Mammary epithelial cell (primary cell): ENCODE measurements at regions not wholly inside any gene's neighbourhood (a gene's known extent, or its start where the extent isn't known, plus 50 kb on each side); places are given as distances from the start of the nearest gene placed in this dataset.

Experiments used
- CTCF ChIP-seq, 2 donors: IDR thresholded peaks in 1 of 2; conservative IDR thresholded peaks in 1 of 2; 2 replicates each; pipeline ENCODE4 v1.5.1; 2011 to 2012; ENCODE audit warnings: inconsistent platforms in 2 of 2, low read length in 2 of 2, mild to moderate bottlenecking in 2 of 2, control low read depth in 1 of 2, low read depth in 1 of 2; ENCODE audit not compliant: insufficient read depth in 1 of 2; ENCODE audit errors: extremely low read depth in 1 of 2
- EZH2 ChIP-seq: IDR thresholded peaks from 2 replicates; pipeline ENCODE4 v1.6.1; 2012; ENCODE audit warnings: low read length, inconsistent platforms, borderline replicate concordance

- TF ChIP-seq CTCF (conservative IDR thresholded peaks at IDR 0.05 in 1 of 2, IDR thresholded peaks at IDR 0.05 in 1 of 2; ENCODE audit: extremely low read depth in 1 of 2, insufficient read depth in 1 of 2, low read depth in 1 of 2, low read length in 2 of 2) (no peak), EZH2 (no peak)
These were observed 168.3 kb upstream of the NPY start for GRCh38 chr7:24115661-24116060.
